ENCODE measurements at regions not wholly inside any gene's neighbourhood (a gene's known extent, or its start where the extent isn't known, plus 50 kb on each side); places are given as distances from the start of the nearest gene placed in this dataset.

- Histone ChIP-seq H3K4me1 (ENCODE audit: control insufficient read depth, insufficient read depth, low read length) (peaks cover 10% of the 10 kb centered on the region), H3K9me3 (ENCODE audit: control insufficient read depth, low read length) (peaks cover 4% of the 10 kb centered on the region), H3K4me3 (ENCODE audit: insufficient read depth, low read depth, low read length) (no peak overlapping the region), H3K27ac (ENCODE audit: insufficient read depth, low read depth, low read length, poor library complexity, severe bottlenecking) (no peak overlapping the region), H3K36me3 (ENCODE audit: control insufficient read depth, insufficient read depth, low read length) (no peaks in the 10 kb centered on the region), H3K27me3 (ENCODE audit: control insufficient read depth, insufficient read depth, low read length, poor library complexity, severe bottlenecking) (no peaks in the 10 kb centered on the region)
- 90% methylated on average over 6 of the region's 6 CpGs for WGBS, 2 experiments
These were observed 337.2 kb upstream of the AJAP1 start for GRCh38 chr1:4317207-4317606.

- 84 to 85% methylated on average over 8 of the region's 8 CpGs for WGBS, 2 experiments
- Histone ChIP-seq H3K36me3 (ENCODE audit: control insufficient read depth, insufficient read depth, low read length) (no peaks in the 10 kb centered on the region), H3K27ac (ENCODE audit: insufficient read depth, low read depth, low read length, poor library complexity, severe bottlenecking) (no peak overlapping the region), H3K4me1 (ENCODE audit: control insufficient read depth, insufficient read depth, low read length) (peaks cover 10% of the 10 kb centered on the region), H3K9me3 (ENCODE audit: control insufficient read depth, low read length) (peaks cover 4% of the 10 kb centered on the region), H3K27me3 (ENCODE audit: control insufficient read depth, insufficient read depth, low read length, poor library complexity, severe bottlenecking) (no peaks in the 10 kb centered on the region), H3K4me3 (ENCODE audit: insufficient read depth, low read depth, low read length) (no peak overlapping the region)
These were observed 335.7 kb upstream of the AJAP1 start for GRCh38 chr1:4318720-4319119.

- Histone ChIP-seq H3K4me1 (ENCODE audit: control insufficient read depth, insufficient read depth, low read length) (peaks cover 10% of the 10 kb centered on the region), H3K27ac (ENCODE audit: insufficient read depth, low read depth, low read length, poor library complexity, severe bottlenecking) (no peak overlapping the region), H3K4me3 (ENCODE audit: insufficient read depth, low read depth, low read length) (no peak overlapping the region), H3K36me3 (ENCODE audit: control insufficient read depth, insufficient read depth, low read length) (no peaks in the 10 kb centered on the region), H3K27me3 (ENCODE audit: control insufficient read depth, insufficient read depth, low read length, poor library complexity, severe bottlenecking) (no peaks in the 10 kb centered on the region), H3K9me3 (ENCODE audit: control insufficient read depth, low read length) (no peaks in the 10 kb centered on the region)
- WGBS, 2 experiments: 39 to 40% methylated on average over 2 of the region's 2 CpGs
These were observed 334.9 kb upstream of the AJAP1 start for GRCh38 chr1:4319496-4319895.

- Histone ChIP-seq H3K27me3 (ENCODE audit: control insufficient read depth, insufficient read depth, low read length, poor library complexity, severe bottlenecking) (no peaks in the 10 kb centered on the region), H3K27ac (ENCODE audit: insufficient read depth, low read depth, low read length, poor library complexity, severe bottlenecking) (no peak overlapping the region), H3K9me3 (ENCODE audit: control insufficient read depth, low read length) (no peaks in the 10 kb centered on the region), H3K36me3 (ENCODE audit: control insufficient read depth, insufficient read depth, low read length) (no peaks in the 10 kb centered on the region), H3K4me1 (ENCODE audit: control insufficient read depth, insufficient read depth, low read length) (peaks cover 10% of the 10 kb centered on the region), H3K4me3 (ENCODE audit: insufficient read depth, low read depth, low read length) (no peak overlapping the region)
- 91% methylated on average over 7 of the region's 7 CpGs for WGBS, 2 experiments
These were observed 331.5 kb upstream of the AJAP1 start for GRCh38 chr1:4322881-4323280.

- Histone ChIP-seq H3K4me3 (ENCODE audit: insufficient read depth, low read depth, low read length) (no peak overlapping the region), H3K36me3 (ENCODE audit: control insufficient read depth, insufficient read depth, low read length) (no peaks in the 10 kb centered on the region), H3K9me3 (ENCODE audit: control insufficient read depth, low read length) (no peaks in the 10 kb centered on the region), H3K27me3 (ENCODE audit: control insufficient read depth, insufficient read depth, low read length, poor library complexity, severe bottlenecking) (no peaks in the 10 kb centered on the region), H3K4me1 (ENCODE audit: control insufficient read depth, insufficient read depth, low read length) (peaks cover 10% of the 10 kb centered on the region), H3K27ac (ENCODE audit: insufficient read depth, low read depth, low read length, poor library complexity, severe bottlenecking) (no peak overlapping the region)
- 91 to 96% methylated on average over 4 of the region's 4 CpGs for WGBS, 2 experiments
These were observed 331.1 kb upstream of the AJAP1 start for GRCh38 chr1:4323309-4323708.

- H3K4me3 ChIP-seq (ENCODE audit: insufficient read depth, low read depth, low read length): no peak overlapping the region
- no peak overlapping the region for H3K27ac ChIP-seq (ENCODE audit: insufficient read depth, low read depth, low read length, poor library complexity, severe bottlenecking)
- peaks cover under 1% of the 10 kb centered on the region for H3K4me1 ChIP-seq (ENCODE audit: control insufficient read depth, insufficient read depth, low read length)
- 90 to 93% methylated on average over 9 of the region's 9 CpGs for WGBS, 2 experiments
- H3K36me3 ChIP-seq (ENCODE audit: control insufficient read depth, insufficient read depth, low read length): no peaks in the 10 kb centered on the region
- H3K27me3 ChIP-seq (ENCODE audit: control insufficient read depth, insufficient read depth, low read length, poor library complexity, severe bottlenecking): no peaks in the 10 kb centered on the region
- no peaks in the 10 kb centered on the region for H3K9me3 ChIP-seq (ENCODE audit: control insufficient read depth, low read length)
These were observed 329.9 kb upstream of the AJAP1 start for GRCh38 chr1:4324525-4324924.

GRCh38 chr1:4327142-4327541 lies 327.3 kb upstream of the AJAP1 start:
- H3K4me1 ChIP-seq (ENCODE audit: control insufficient read depth, insufficient read depth, low read length): no peaks in the 10 kb centered on the region
- H3K27me3 ChIP-seq (ENCODE audit: control insufficient read depth, insufficient read depth, low read length, poor library complexity, severe bottlenecking): no peaks in the 10 kb centered on the region
- H3K27ac ChIP-seq (ENCODE audit: insufficient read depth, low read depth, low read length, poor library complexity, severe bottlenecking): no peak overlapping the region
- WGBS, 2 experiments: 89 to 92% methylated on average over 2 of the region's 2 CpGs
- H3K9me3 ChIP-seq (ENCODE audit: control insufficient read depth, low read length): no peaks in the 10 kb centered on the region
- no peaks in the 10 kb centered on the region for H3K36me3 ChIP-seq (ENCODE audit: control insufficient read depth, insufficient read depth, low read length)
- H3K4me3 ChIP-seq (ENCODE audit: insufficient read depth, low read depth, low read length): no peak overlapping the region

GRCh38 chr1:4328402-4329071 lies 325.9 kb upstream of the AJAP1 start:
- no peak overlapping the region for H3K27ac ChIP-seq (ENCODE audit: insufficient read depth, low read depth, low read length, poor library complexity, severe bottlenecking)
- H3K4me3 ChIP-seq (ENCODE audit: insufficient read depth, low read depth, low read length): no peak overlapping the region
- H3K36me3 ChIP-seq (ENCODE audit: control insufficient read depth, insufficient read depth, low read length): no peaks in the 10 kb centered on the region
- H3K9me3 ChIP-seq (ENCODE audit: control insufficient read depth, low read length): no peaks in the 10 kb centered on the region
- WGBS, 2 experiments: 86 to 87% methylated on average over 10 of the region's 10 CpGs
- no peaks in the 10 kb centered on the region for H3K4me1 ChIP-seq (ENCODE audit: control insufficient read depth, insufficient read depth, low read length)
- no peaks in the 10 kb centered on the region for H3K27me3 ChIP-seq (ENCODE audit: control insufficient read depth, insufficient read depth, low read length, poor library complexity, severe bottlenecking)

GRCh38 chr1:4330805-4331766 lies 323.3 kb upstream of the AJAP1 start:
- H3K27ac ChIP-seq (ENCODE audit: insufficient read depth, low read depth, low read length, poor library complexity, severe bottlenecking): no peak overlapping the region
- H3K4me3 ChIP-seq (ENCODE audit: insufficient read depth, low read depth, low read length): no peak overlapping the region
- 92 to 93% methylated on average over 23 of the region's 23 CpGs for WGBS, 2 experiments
- H3K9me3 ChIP-seq (ENCODE audit: control insufficient read depth, low read length): peaks cover 3% of the 10 kb centered on the region
- H3K36me3 ChIP-seq (ENCODE audit: control insufficient read depth, insufficient read depth, low read length): no peaks in the 10 kb centered on the region
- H3K27me3 ChIP-seq (ENCODE audit: control insufficient read depth, insufficient read depth, low read length, poor library complexity, severe bottlenecking): no peaks in the 10 kb centered on the region
- no peaks in the 10 kb centered on the region for H3K4me1 ChIP-seq (ENCODE audit: control insufficient read depth, insufficient read depth, low read length)

- WGBS, 2 experiments: 93 to 94% methylated on average over 20 of the region's 20 CpGs
- no peak overlapping the region for H3K27ac ChIP-seq (ENCODE audit: insufficient read depth, low read depth, low read length, poor library complexity, severe bottlenecking)
- H3K27me3 ChIP-seq (ENCODE audit: control insufficient read depth, insufficient read depth, low read length, poor library complexity, severe bottlenecking): no peaks in the 10 kb centered on the region
- H3K9me3 ChIP-seq (ENCODE audit: control insufficient read depth, low read length): peaks cover 3% of the 10 kb centered on the region
- no peaks in the 10 kb centered on the region for H3K4me1 ChIP-seq (ENCODE audit: control insufficient read depth, insufficient read depth, low read length)
- no peak overlapping the region for H3K4me3 ChIP-seq (ENCODE audit: insufficient read depth, low read depth, low read length)
- no peaks in the 10 kb centered on the region for H3K36me3 ChIP-seq (ENCODE audit: control insufficient read depth, insufficient read depth, low read length)
These were observed 322.6 kb upstream of the AJAP1 start for GRCh38 chr1:4331767-4332163.
